NCI-H82 treated with DMSO at 0.1 percent for 48 hours (cell line): ENCODE measurements at regions not wholly inside any gene's neighbourhood (a gene's known extent, or its start where the extent isn't known, plus 50 kb on each side); places are given as distances from the start of the nearest gene placed in this dataset.
A peak's percentile ranks its signal among the peaks of the same experiment; 100 is the strongest.
"Not testable (repeated sequence)": the region's sequence is repeated elsewhere in the genome, so short reads cannot be mapped to it uniquely, and the experiment has no call there.

ENCODE experiments used
- DNase-seq: peaks from one replicate; lab custom pipeline; 2025; ENCODE audit not compliant: unreplicated experiment; lab: John Stamatoyannopoulos, UW

- no peak for DNase-seq
Observed at GRCh38 chr14:76698631-76699030, 62.6 kb upstream of the VASH1 start.

- DNase-seq: no peak
Observed at GRCh38 chr14:76699209-76699938, 61.9 kb upstream of the VASH1 start.

GRCh38 chr14:76699939-76700590 is 61.2 kb upstream of the VASH1 start:
- DNase-seq: no peak

- DNase-seq: no peak
Observed at GRCh38 chr14:76701436-76701835, 59.8 kb upstream of the VASH1 start.

GRCh38 chr14:76701981-76702380 is 59.3 kb upstream of the VASH1 start:
- DNase-seq: no peak

- no peak for DNase-seq
Observed at GRCh38 chr14:76705214-76705613, 56.1 kb upstream of the VASH1 start.

GRCh38 chr14:76706207-76706606 is 55.1 kb upstream of the VASH1 start:
- not testable (repeated sequence) for DNase-seq

GRCh38 chr14:76706811-76707210 is 54.5 kb upstream of the VASH1 start:
- DNase-seq: no peak

- DNase-seq: no peak
Observed at GRCh38 chr14:76708028-76708427, 53.2 kb upstream of the VASH1 start.

GRCh38 chr14:76708771-76709170 is 52.5 kb upstream of the VASH1 start:
- DNase-seq: no peak

GRCh38 chr14:76710056-76711010 is 50.9 kb upstream of the VASH1 start:
- DNase-seq: peak; percentile 40
